ENCODE measurements at regions not wholly inside any gene's neighbourhood (a gene's known extent, or its start where the extent isn't known, plus 50 kb on each side); places are given as distances from the start of the nearest gene placed in this dataset.
A peak's percentile ranks its signal among the peaks of the same experiment; 100 is the strongest.

- intact Hi-C loops (cut with DNase I), result no loop called here
- no peak for TF ChIP-seq CTCF (IDR thresholded peaks at IDR 0.05)
- DNase-seq, result no peak
- Histone ChIP-seq H3K9ac (ENCODE audit: low read depth in 2 of 2, low read length in 2 of 2) (no peak overlapping the region), H3K27ac (no peak overlapping the region), H3K4me3 (no peak overlapping the region), H3K36me3 (no peaks in the 10 kb centered on the region), H3K27me3 (no peaks in the 10 kb centered on the region), H3K9me3 (no peaks in the 10 kb centered on the region), H3K4me1 (no peaks in the 10 kb centered on the region)
Measured at GRCh38 chr3:56858331-56858730, 56.6 kb upstream of the ARHGEF3 start.

- H3K36me3 ChIP-seq, result no peaks in the 10 kb centered on the region
- no peaks in the 10 kb centered on the region for H3K27me3 ChIP-seq
- H3K27ac ChIP-seq, result no peak overlapping the region
- intact Hi-C loops (cut with DNase I), result no loop called here
- no peaks in the 10 kb centered on the region for H3K9me3 ChIP-seq
- no peak for DNase-seq
- no peak for TF ChIP-seq CTCF (IDR thresholded peaks at IDR 0.05)
- H3K9ac ChIP-seq (ENCODE audit: low read depth in 2 of 2, low read length in 2 of 2), result no peak overlapping the region
- H3K4me3 ChIP-seq, result no peak overlapping the region
- H3K4me1 ChIP-seq, result no peaks in the 10 kb centered on the region
Measured at GRCh38 chr3:56857178-56857577, 55.4 kb upstream of the ARHGEF3 start.

GRCh38 chr3:56856752-56857151 lies 55.0 kb upstream of the ARHGEF3 start:
- no peak for TF ChIP-seq CTCF (IDR thresholded peaks at IDR 0.05)
- no peak for DNase-seq
- Histone ChIP-seq H3K4me3 (no peak overlapping the region), H3K9ac (ENCODE audit: low read depth in 2 of 2, low read length in 2 of 2) (no peak overlapping the region), H3K36me3 (no peaks in the 10 kb centered on the region), H3K27ac (no peak overlapping the region), H3K4me1 (no peaks in the 10 kb centered on the region), H3K9me3 (no peaks in the 10 kb centered on the region), H3K27me3 (no peaks in the 10 kb centered on the region)
- intact Hi-C loops (cut with DNase I), result no loop called here

- peak; percentile 40 for DNase-seq
- H3K36me3 ChIP-seq, result no peaks in the 10 kb centered on the region
- peak; percentile 38 for TF ChIP-seq CTCF (IDR thresholded peaks at IDR 0.05)
- H3K9ac ChIP-seq (ENCODE audit: low read depth in 2 of 2, low read length in 2 of 2), result no peak overlapping the region
- H3K27ac ChIP-seq, result no peak overlapping the region
- no peaks in the 10 kb centered on the region for H3K27me3 ChIP-seq
- no peaks in the 10 kb centered on the region for H3K4me1 ChIP-seq
- no peaks in the 10 kb centered on the region for H3K9me3 ChIP-seq
- intact Hi-C loops (cut with DNase I), result no loop called here
- H3K4me3 ChIP-seq, result no peak overlapping the region
Measured at GRCh38 chr3:56855856-56856512, 54.2 kb upstream of the ARHGEF3 start.

GRCh38 chr3:56854856-56855611 lies 53.3 kb upstream of the ARHGEF3 start:
- Histone ChIP-seq H3K4me3 (no peak overlapping the region), H3K27ac (no peak overlapping the region), H3K9ac (ENCODE audit: low read depth in 2 of 2, low read length in 2 of 2) (no peak overlapping the region), H3K9me3 (no peaks in the 10 kb centered on the region), H3K27me3 (no peaks in the 10 kb centered on the region), H3K4me1 (no peaks in the 10 kb centered on the region), H3K36me3 (no peaks in the 10 kb centered on the region)
- no peak for DNase-seq
- intact Hi-C loops (cut with DNase I), result no loop called here
- no peak for TF ChIP-seq CTCF (IDR thresholded peaks at IDR 0.05)

Measured in colonic mucosa (tissue), 4 donors.